CD4-positive, alpha-beta T cell treated with Interleukin-21 for 1 hour (primary cell): ENCODE measurements at regions not wholly inside any gene's neighbourhood (a gene's known extent, or its start where the extent isn't known, plus 50 kb on each side); places are given as distances from the start of the nearest gene placed in this dataset.

Source experiments
- DNase-seq: peaks from one replicate; pipeline ENCODE4 v3.0.0-alpha.2; 2020

GRCh38 chr7:12085516-12085915 lies 125.6 kb upstream of the TMEM106B start:
- no peak for DNase-seq

- no peak for DNase-seq
Observed at GRCh38 chr7:12089951-12090756, 120.9 kb upstream of the TMEM106B start.

GRCh38 chr7:12090757-12091221 lies 120.3 kb upstream of the TMEM106B start:
- DNase-seq: no peak

- no peak for DNase-seq
Observed at GRCh38 chr7:12091231-12091630, 119.9 kb upstream of the TMEM106B start.

GRCh38 chr7:12092499-12093130 lies 118.5 kb upstream of the TMEM106B start:
- DNase-seq: no peak

GRCh38 chr7:12093365-12093764 lies 117.7 kb upstream of the TMEM106B start:
- no peak for DNase-seq

- DNase-seq: no peak
Observed at GRCh38 chr7:12094365-12094921, 116.7 kb upstream of the TMEM106B start.

GRCh38 chr7:12102126-12102525 lies 109.0 kb upstream of the TMEM106B start:
- no peak for DNase-seq

GRCh38 chr7:12102527-12102926 lies 108.6 kb upstream of the TMEM106B start:
- no peak for DNase-seq

- DNase-seq: no peak
Observed at GRCh38 chr7:12103948-12104347, 107.1 kb upstream of the TMEM106B start.

- no peak for DNase-seq
Observed at GRCh38 chr7:12107381-12107780, 103.7 kb upstream of the TMEM106B start.

- no peak for DNase-seq
Observed at GRCh38 chr7:12107841-12108254, 103.2 kb upstream of the TMEM106B start.

GRCh38 chr7:12110425-12110824 lies 100.7 kb upstream of the TMEM106B start:
- DNase-seq: no peak

- peak; percentile 2 for DNase-seq
Observed at GRCh38 chr7:12111422-12112405, 99.4 kb upstream of the TMEM106B start.

- no peak for DNase-seq
Observed at GRCh38 chr7:12117170-12117569, 93.9 kb upstream of the TMEM106B start.

GRCh38 chr7:12119620-12120303 lies 91.3 kb upstream of the TMEM106B start:
- no peak for DNase-seq

- DNase-seq: no peak
Observed at GRCh38 chr7:12120632-12121031, 90.5 kb upstream of the TMEM106B start.

- DNase-seq: no peak
Observed at GRCh38 chr7:12123172-12123571, 87.9 kb upstream of the TMEM106B start.

GRCh38 chr7:12124028-12124427 lies 87.1 kb upstream of the TMEM106B start:
- no peak for DNase-seq

- DNase-seq: no peak
Observed at GRCh38 chr7:12127455-12127854, 83.6 kb upstream of the TMEM106B start.

GRCh38 chr7:12130609-12131008 lies 80.5 kb upstream of the TMEM106B start:
- DNase-seq: no peak

GRCh38 chr7:12131122-12131521 lies 80.0 kb upstream of the TMEM106B start:
- no peak for DNase-seq
